ENCODE measurements at regions not wholly inside any gene's neighbourhood (a gene's known extent, or its start where the extent isn't known, plus 50 kb on each side); places are given as distances from the start of the nearest gene placed in this dataset.

DNA sequence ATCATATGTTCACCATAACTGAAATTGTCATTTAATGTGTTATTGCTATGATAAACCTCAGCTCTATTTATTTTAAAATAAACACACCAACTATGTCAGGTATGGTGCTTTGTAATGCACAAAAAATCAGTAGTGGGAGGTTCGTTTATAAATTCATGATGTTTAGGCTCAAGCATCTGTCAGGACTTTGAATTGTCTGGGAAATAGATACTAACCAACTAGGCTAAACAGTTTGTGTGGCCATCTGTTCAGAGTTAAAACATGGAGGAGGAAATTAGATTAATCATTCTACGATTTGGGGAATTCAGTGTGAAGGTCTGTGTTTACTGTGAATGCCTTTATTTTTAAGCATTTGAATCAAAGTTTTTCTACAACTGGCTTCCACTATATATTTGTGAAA, 212.6 kb upstream of the FZD8 start:
- H3K27me3 ChIP-seq (replicated peaks; ENCODE audit: control insufficient read depth, insufficient read depth, low read length, poor library complexity, severe bottlenecking), result no peaks in the 10 kb centered on the region
- no peaks in the 10 kb centered on the region for H3K36me3 ChIP-seq (ENCODE audit: control insufficient read depth, insufficient read depth, low read length)
- H3K4me3 ChIP-seq (ENCODE audit: insufficient read depth, low read depth, low read length, poor library complexity, severe bottlenecking), result no peak overlapping the region
- no peaks in the 10 kb centered on the region for H3K4me1 ChIP-seq (ENCODE audit: control insufficient read depth, insufficient read depth, low read length, poor library complexity, severe bottlenecking)
- DNase-seq, result no peak
- no peaks in the 10 kb centered on the region for H3K9me3 ChIP-seq (ENCODE audit: control insufficient read depth, low read length)
- H3K27ac ChIP-seq (ENCODE audit: insufficient read depth, low read length, poor library complexity, severe bottlenecking), result no peak overlapping the region

- no peaks in the 10 kb centered on the region for H3K4me1 ChIP-seq (ENCODE audit: control insufficient read depth, insufficient read depth, low read length, poor library complexity, severe bottlenecking)
- H3K27me3 ChIP-seq (replicated peaks; ENCODE audit: control insufficient read depth, insufficient read depth, low read length, poor library complexity, severe bottlenecking), result no peaks in the 10 kb centered on the region
- H3K9me3 ChIP-seq (ENCODE audit: control insufficient read depth, low read length), result no peaks in the 10 kb centered on the region
- DNase-seq, result no peak
- H3K4me3 ChIP-seq (ENCODE audit: insufficient read depth, low read depth, low read length, poor library complexity, severe bottlenecking), result no peak overlapping the region
- H3K27ac ChIP-seq (ENCODE audit: insufficient read depth, low read length, poor library complexity, severe bottlenecking), result no peak overlapping the region
- no peaks in the 10 kb centered on the region for H3K36me3 ChIP-seq (ENCODE audit: control insufficient read depth, insufficient read depth, low read length)
Measured at GRCh38 chr10:35852721-35853120, 210.6 kb upstream of the FZD8 start.

GRCh38 chr10:35848412-35848811, 206.3 kb upstream of the FZD8 start:
- Histone ChIP-seq H3K4me1 (ENCODE audit: control insufficient read depth, insufficient read depth, low read length, poor library complexity, severe bottlenecking) (no peaks in the 10 kb centered on the region), H3K27ac (ENCODE audit: insufficient read depth, low read length, poor library complexity, severe bottlenecking) (no peak overlapping the region), H3K9me3 (ENCODE audit: control insufficient read depth, low read length) (no peaks in the 10 kb centered on the region), H3K4me3 (ENCODE audit: insufficient read depth, low read depth, low read length, poor library complexity, severe bottlenecking) (no peak overlapping the region), H3K36me3 (ENCODE audit: control insufficient read depth, insufficient read depth, low read length) (no peaks in the 10 kb centered on the region), H3K27me3 (replicated peaks; ENCODE audit: control insufficient read depth, insufficient read depth, low read length, poor library complexity, severe bottlenecking) (no peaks in the 10 kb centered on the region)
- no peak for DNase-seq

DNA sequence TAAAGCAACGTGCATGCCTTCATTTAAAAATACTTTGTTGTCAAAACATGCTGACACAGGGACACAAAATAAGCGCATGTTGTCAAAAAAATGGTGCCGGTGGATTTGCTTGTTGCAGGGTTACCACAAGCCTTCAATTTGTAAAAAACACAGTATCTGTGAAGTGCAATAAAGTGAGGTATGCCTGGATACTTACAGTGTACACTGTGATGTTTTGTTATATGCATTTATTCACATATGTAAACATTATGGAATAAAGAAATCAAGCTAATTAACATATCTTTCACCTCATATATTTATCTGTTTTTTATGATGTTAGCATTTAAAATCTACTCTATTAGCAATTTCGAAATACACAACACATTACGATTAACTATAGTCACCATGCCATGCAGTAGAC, 202.6 kb upstream of the FZD8 start:
- Histone ChIP-seq H3K4me1 (ENCODE audit: control insufficient read depth, insufficient read depth, low read length, poor library complexity, severe bottlenecking) (no peaks in the 10 kb centered on the region), H3K9me3 (ENCODE audit: control insufficient read depth, low read length) (no peaks in the 10 kb centered on the region), H3K36me3 (ENCODE audit: control insufficient read depth, insufficient read depth, low read length) (no peaks in the 10 kb centered on the region), H3K4me3 (ENCODE audit: insufficient read depth, low read depth, low read length, poor library complexity, severe bottlenecking) (no peak overlapping the region), H3K27ac (ENCODE audit: insufficient read depth, low read length, poor library complexity, severe bottlenecking) (no peak overlapping the region), H3K27me3 (replicated peaks; ENCODE audit: control insufficient read depth, insufficient read depth, low read length, poor library complexity, severe bottlenecking) (no peaks in the 10 kb centered on the region)
- no peak for DNase-seq

GRCh38 chr10:35843524-35844181, 201.6 kb upstream of the FZD8 start:
- Histone ChIP-seq H3K27ac (ENCODE audit: insufficient read depth, low read length, poor library complexity, severe bottlenecking) (no peak overlapping the region), H3K36me3 (ENCODE audit: control insufficient read depth, insufficient read depth, low read length) (no peaks in the 10 kb centered on the region), H3K27me3 (replicated peaks; ENCODE audit: control insufficient read depth, insufficient read depth, low read length, poor library complexity, severe bottlenecking) (no peaks in the 10 kb centered on the region), H3K4me1 (ENCODE audit: control insufficient read depth, insufficient read depth, low read length, poor library complexity, severe bottlenecking) (no peaks in the 10 kb centered on the region), H3K9me3 (ENCODE audit: control insufficient read depth, low read length) (no peaks in the 10 kb centered on the region), H3K4me3 (ENCODE audit: insufficient read depth, low read depth, low read length, poor library complexity, severe bottlenecking) (no peak overlapping the region)
- DNase-seq, result no peak

GRCh38 chr10:35838054-35838453, 196.0 kb upstream of the FZD8 start:
- H3K9me3 ChIP-seq (ENCODE audit: control insufficient read depth, low read length), result no peaks in the 10 kb centered on the region
- no peak overlapping the region for H3K4me3 ChIP-seq (ENCODE audit: insufficient read depth, low read depth, low read length, poor library complexity, severe bottlenecking)
- H3K36me3 ChIP-seq (ENCODE audit: control insufficient read depth, insufficient read depth, low read length), result no peaks in the 10 kb centered on the region
- H3K27me3 ChIP-seq (replicated peaks; ENCODE audit: control insufficient read depth, insufficient read depth, low read length, poor library complexity, severe bottlenecking), result no peaks in the 10 kb centered on the region
- no peaks in the 10 kb centered on the region for H3K4me1 ChIP-seq (ENCODE audit: control insufficient read depth, insufficient read depth, low read length, poor library complexity, severe bottlenecking)
- no peak overlapping the region for H3K27ac ChIP-seq (ENCODE audit: insufficient read depth, low read length, poor library complexity, severe bottlenecking)
- no peak for DNase-seq

GRCh38 chr10:35835545-35835944, 193.4 kb upstream of the FZD8 start:
- Histone ChIP-seq H3K27ac (ENCODE audit: insufficient read depth, low read length, poor library complexity, severe bottlenecking) (no peak overlapping the region), H3K36me3 (ENCODE audit: control insufficient read depth, insufficient read depth, low read length) (no peaks in the 10 kb centered on the region), H3K4me1 (ENCODE audit: control insufficient read depth, insufficient read depth, low read length, poor library complexity, severe bottlenecking) (no peaks in the 10 kb centered on the region), H3K4me3 (ENCODE audit: insufficient read depth, low read depth, low read length, poor library complexity, severe bottlenecking) (no peak overlapping the region), H3K27me3 (replicated peaks; ENCODE audit: control insufficient read depth, insufficient read depth, low read length, poor library complexity, severe bottlenecking) (no peaks in the 10 kb centered on the region), H3K9me3 (ENCODE audit: control insufficient read depth, low read length) (no peaks in the 10 kb centered on the region)
- no peak for DNase-seq

DNA sequence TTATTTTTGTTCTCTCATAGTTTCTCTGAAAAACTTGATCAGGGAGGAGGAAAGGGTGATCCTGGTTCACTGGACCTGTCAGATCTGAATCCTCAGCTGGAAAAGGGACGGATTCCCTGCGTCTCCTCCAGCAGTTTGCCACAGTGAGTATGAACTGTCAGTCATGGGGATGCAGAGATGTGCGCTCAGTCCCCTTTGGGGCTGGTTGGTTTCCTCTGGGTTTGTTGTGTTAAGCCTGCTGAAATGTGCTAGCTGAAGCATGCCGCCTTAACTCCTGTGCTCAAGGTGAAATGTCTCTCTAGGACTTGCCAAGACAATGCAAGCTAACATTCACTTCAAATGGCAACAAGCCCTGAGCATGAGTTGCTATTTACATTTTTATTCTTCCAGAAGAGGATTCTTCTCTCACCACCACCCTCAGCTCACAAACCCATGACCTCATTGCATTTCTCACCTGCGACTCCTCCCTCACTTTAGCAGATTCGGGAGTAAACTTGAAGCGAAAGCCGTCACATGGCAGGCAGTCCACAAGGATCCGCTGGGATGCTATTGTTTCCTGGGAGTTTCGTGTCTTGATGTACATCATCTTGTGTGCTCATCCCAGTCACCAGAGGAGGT, 192.9 kb upstream of the FZD8 start:
- H3K4me3 ChIP-seq (ENCODE audit: insufficient read depth, low read depth, low read length, poor library complexity, severe bottlenecking), result no peak overlapping the region
- no peaks in the 10 kb centered on the region for H3K36me3 ChIP-seq (ENCODE audit: control insufficient read depth, insufficient read depth, low read length)
- H3K9me3 ChIP-seq (ENCODE audit: control insufficient read depth, low read length), result no peaks in the 10 kb centered on the region
- H3K4me1 ChIP-seq (ENCODE audit: control insufficient read depth, insufficient read depth, low read length, poor library complexity, severe bottlenecking), result no peaks in the 10 kb centered on the region
- DNase-seq, result no peak
- no peak overlapping the region for H3K27ac ChIP-seq (ENCODE audit: insufficient read depth, low read length, poor library complexity, severe bottlenecking)
- H3K27me3 ChIP-seq (replicated peaks; ENCODE audit: control insufficient read depth, insufficient read depth, low read length, poor library complexity, severe bottlenecking), result no peaks in the 10 kb centered on the region

DNA sequence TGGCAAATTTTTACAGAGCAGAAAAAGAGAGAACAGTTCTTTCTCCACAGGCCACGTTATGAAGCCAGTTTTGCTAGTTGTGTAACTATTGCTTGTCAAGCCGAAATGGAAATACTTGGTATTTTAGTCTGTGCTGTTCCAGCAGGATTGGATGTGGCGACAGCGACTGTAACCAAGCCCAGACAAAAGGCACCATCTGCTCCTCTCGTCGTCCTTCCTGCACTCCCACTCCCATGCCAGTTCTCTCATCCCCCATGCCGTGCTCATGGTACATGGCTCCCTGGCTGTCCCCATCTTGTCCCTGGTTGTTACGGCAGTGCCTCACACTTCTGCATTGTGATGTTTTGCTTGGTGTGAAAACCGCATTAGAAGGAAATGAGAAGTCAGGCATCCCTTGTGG, 185.7 kb upstream of the FZD8 start:
- DNase-seq, result no peak
- no peak overlapping the region for H3K27ac ChIP-seq (ENCODE audit: insufficient read depth, low read length, poor library complexity, severe bottlenecking)
- no peaks in the 10 kb centered on the region for H3K4me1 ChIP-seq (ENCODE audit: control insufficient read depth, insufficient read depth, low read length, poor library complexity, severe bottlenecking)

DNA sequence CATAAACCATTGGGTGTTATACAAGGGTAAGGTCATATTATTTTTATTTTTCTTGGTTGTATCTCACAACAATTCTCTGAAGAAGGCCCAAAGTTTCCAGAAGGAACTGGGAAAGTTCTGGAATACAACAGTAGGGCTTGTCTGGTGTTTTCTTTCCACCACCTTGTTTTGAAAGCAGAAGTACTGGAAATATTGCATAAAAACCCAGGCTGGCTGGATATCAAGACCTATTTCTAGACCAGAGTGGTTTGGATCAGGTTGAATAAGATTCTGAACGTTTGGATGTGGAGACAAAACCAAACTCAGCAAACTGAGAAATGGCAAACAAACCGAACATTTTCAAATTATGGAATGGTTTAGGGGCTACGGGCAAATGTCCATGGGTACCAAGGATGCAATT, 182.6 kb upstream of the FZD8 start:
- H3K4me3 ChIP-seq (ENCODE audit: insufficient read depth, low read depth, low read length, poor library complexity, severe bottlenecking), result no peak overlapping the region
- no peak for DNase-seq
- no peaks in the 10 kb centered on the region for H3K4me1 ChIP-seq (ENCODE audit: control insufficient read depth, insufficient read depth, low read length, poor library complexity, severe bottlenecking)
- no peaks in the 10 kb centered on the region for H3K9me3 ChIP-seq (ENCODE audit: control insufficient read depth, low read length)
- H3K27ac ChIP-seq (ENCODE audit: insufficient read depth, low read length, poor library complexity, severe bottlenecking), result no peak overlapping the region
- H3K36me3 ChIP-seq (ENCODE audit: control insufficient read depth, insufficient read depth, low read length), result no peaks in the 10 kb centered on the region
- no peaks in the 10 kb centered on the region for H3K27me3 ChIP-seq (replicated peaks; ENCODE audit: control insufficient read depth, insufficient read depth, low read length, poor library complexity, severe bottlenecking)

More for the DNA sequence above, 185.7 kb upstream of the FZD8 start:
- Histone ChIP-seq H3K36me3 (ENCODE audit: control insufficient read depth, insufficient read depth, low read length) (no peaks in the 10 kb centered on the region), H3K9me3 (ENCODE audit: control insufficient read depth, low read length) (no peaks in the 10 kb centered on the region), H3K4me3 (ENCODE audit: insufficient read depth, low read depth, low read length, poor library complexity, severe bottlenecking) (no peak overlapping the region), H3K27me3 (replicated peaks; ENCODE audit: control insufficient read depth, insufficient read depth, low read length, poor library complexity, severe bottlenecking) (no peaks in the 10 kb centered on the region)

Data from effector memory CD4-positive, alpha-beta T cell (primary cell).